H1 (cell line): ENCODE measurements at regions not wholly inside any gene's neighbourhood (a gene's known extent, or its start where the extent isn't known, plus 50 kb on each side); places are given as distances from the start of the nearest gene placed in this dataset.

Experiments
- CTCF ChIP-seq, 3 experiments: IDR thresholded peaks; 1 replicate in 2 of 3; 2 replicates in 1 of 3; pipeline versions ENCODE4 v1.5.1 to v1.6.1; 2011; ENCODE audit warnings: low read length in 3 of 3, mild to moderate bottlenecking in 3 of 3, inconsistent platforms in 2 of 3, low read depth in 1 of 3, moderate library complexity in 1 of 3; ENCODE audit not compliant: insufficient read depth in 1 of 3; ENCODE audit errors: control extremely low read depth in 1 of 3
- EGR1 ChIP-seq: IDR thresholded peaks from 2 replicates; pipeline ENCODE4 v1.6.1; 2011; ENCODE audit warnings: low read depth, low read length, borderline replicate concordance
- EP300 ChIP-seq, 2 experiments: IDR thresholded peaks; 1 replicate in 1 of 2; 2 replicates in 1 of 2; pipeline ENCODE4 v1.6.1; 2011 to 2012; ENCODE audit warnings: low read depth in 2 of 2, low read length in 2 of 2, mild to moderate bottlenecking in 2 of 2, borderline replicate concordance in 1 of 2, inconsistent platforms in 1 of 2, moderate library complexity in 1 of 2
- EZH2 ChIP-seq: fragments of 200-600 bp; sonication (generic); IDR thresholded peaks from 2 replicates; pipeline ENCODE4 v1.7.1; 2012; ENCODE audit warnings: low read depth, mild to moderate bottlenecking, moderate library complexity, low read length, inconsistent platforms; ENCODE audit not compliant: severe bottlenecking
- HDAC2 ChIP-seq, 2 experiments: fragments of 300-600 bp in 1 of 2; sonication (generic) in 1 of 2; IDR thresholded peaks; 2 replicates each; pipeline ENCODE4 v1.6.1; 2011 to 2012; ENCODE audit warnings: low read depth in 2 of 2, low read length in 2 of 2, mild to moderate bottlenecking in 2 of 2, moderate library complexity in 2 of 2, borderline replicate concordance in 1 of 2, inconsistent platforms in 1 of 2
- NRF1 ChIP-seq: IDR thresholded peaks from 2 replicates; pipeline ENCODE4 v1.6.1; 2011; ENCODE audit warnings: mild to moderate bottlenecking, low read depth, low read length, improper control_type of control experiment
- RFX5 ChIP-seq: IDR thresholded peaks from 2 replicates; pipeline ENCODE4 v1.6.1; 2011; ENCODE audit warnings: low read depth, low read length, improper control_type of control experiment, borderline replicate concordance
- SUZ12 ChIP-seq: fragments of 200-600 bp; sonication (generic); IDR thresholded peaks from 2 replicates; pipeline ENCODE4 v1.6.1; 2012; ENCODE audit warnings: mild to moderate bottlenecking, inconsistent platforms, low read length, moderate library complexity, mixed read lengths

- TF ChIP-seq NRF1 (no peak), CTCF (IDR thresholded peaks at IDR 0.05; ENCODE audit: control extremely low read depth in 1 of 3, insufficient read depth in 1 of 3, low read depth in 1 of 3, low read length in 3 of 3) (no peak), EGR1 (no peak), EP300 (IDR thresholded peaks at IDR 0.05; ENCODE audit: borderline replicate concordance in 1 of 2, low read depth in 2 of 2, low read length in 2 of 2) (no peak), EZH2 (no peak), HDAC2 (IDR thresholded peaks at IDR 0.05; ENCODE audit: borderline replicate concordance in 1 of 2, low read depth in 2 of 2, low read length in 2 of 2) (no peak), SUZ12 (no peak), RFX5 (no peak)
Observed at GRCh38 chr5:117691081-117691870, 1116.7 kb upstream of the SEMA6A start.
